ENCODE measurements at regions not wholly inside any gene's neighbourhood (a gene's known extent, or its start where the extent isn't known, plus 50 kb on each side); places are given as distances from the start of the nearest gene placed in this dataset.
"Not testable (repeated sequence)": the region's sequence is repeated elsewhere in the genome, so short reads cannot be mapped to it uniquely, and the experiment has no call there.

GRCh38 chr5:130815246-130815645 is 349.8 kb downstream of the HINT1 start:
- DNase-seq: no peak

- no peak for DNase-seq
Observed at GRCh38 chr5:130808691-130809090, 356.4 kb downstream of the HINT1 start.

GRCh38 chr5:130805648-130806047 is 359.4 kb downstream of the HINT1 start:
- DNase-seq: no peak

GRCh38 chr5:130805036-130805435 is 360.0 kb downstream of the HINT1 start:
- no peak for DNase-seq

GRCh38 chr5:130801963-130802362 is 363.1 kb downstream of the HINT1 start:
- no peak for DNase-seq

GRCh38 chr5:130799015-130799414 is 366.0 kb downstream of the HINT1 start:
- DNase-seq: no peak

GRCh38 chr5:130797303-130797702 is 367.8 kb downstream of the HINT1 start:
- no peak for DNase-seq

- DNase-seq: no peak
Observed at GRCh38 chr5:130796902-130797301, 368.2 kb downstream of the HINT1 start.

GRCh38 chr5:130796032-130796431 is 369.0 kb downstream of the HINT1 start:
- no peak for DNase-seq

GRCh38 chr5:130795037-130795436 is 370.0 kb downstream of the HINT1 start:
- no peak for DNase-seq

GRCh38 chr5:130777794-130778193 is 387.3 kb downstream of the HINT1 start:
- no peak for DNase-seq

- DNase-seq: no peak
Observed at GRCh38 chr5:130773813-130774212, 391.2 kb downstream of the HINT1 start.

GRCh38 chr5:130762031-130762430 is 403.0 kb downstream of the HINT1 start:
- no peak for DNase-seq

GRCh38 chr5:130759061-130759460 is 406.0 kb downstream of the HINT1 start:
- DNase-seq: no peak

GRCh38 chr5:130747556-130747955 is 417.5 kb downstream of the HINT1 start:
- DNase-seq: no peak

- not testable (repeated sequence) for DNase-seq
Observed at GRCh38 chr5:130746641-130747040, 418.4 kb downstream of the HINT1 start.

GRCh38 chr5:130743092-130743491 is 422.0 kb downstream of the HINT1 start:
- no peak for DNase-seq

GRCh38 chr5:130740047-130740569 is 424.9 kb downstream of the HINT1 start:
- DNase-seq: no peak

GRCh38 chr5:130731839-130732238 is 433.2 kb downstream of the HINT1 start:
- no peak for DNase-seq

- no peak for DNase-seq
Observed at GRCh38 chr5:130729541-130729940, 435.5 kb downstream of the HINT1 start.

- no peak for DNase-seq
Observed at GRCh38 chr5:130727830-130728229, 437.2 kb downstream of the HINT1 start.

- no peak for DNase-seq
Observed at GRCh38 chr5:130724658-130725057, 440.4 kb downstream of the HINT1 start.

- DNase-seq: no peak
Observed at GRCh38 chr5:130720355-130720754, 444.7 kb downstream of the HINT1 start.

GRCh38 chr5:130715541-130715940 is 449.5 kb downstream of the HINT1 start:
- no peak for DNase-seq

GRCh38 chr5:130714200-130714599 is 450.9 kb downstream of the HINT1 start:
- DNase-seq: no peak

GRCh38 chr5:130712324-130712723 is 452.7 kb downstream of the HINT1 start:
- DNase-seq: no peak
